ENCODE measurements at regions not wholly inside any gene's neighbourhood (a gene's known extent, or its start where the extent isn't known, plus 50 kb on each side); places are given as distances from the start of the nearest gene placed in this dataset.

GRCh38 chr5:172505403-172505759 lies 51.1 kb upstream of the SH3PXD2B start (continued):
- TF ChIP-seq CHD7 (IDR thresholded peaks at IDR 0.05; ENCODE audit: insufficient replicate concordance, low read length) = no peak
- no peak for TF ChIP-seq MAX (IDR thresholded peaks at IDR 0.05)
- no peak for TF ChIP-seq EZH2 (IDR thresholded peaks at IDR 0.05; ENCODE audit: low read depth, low read length, severe bottlenecking)
- TF ChIP-seq BACH1 (IDR thresholded peaks at IDR 0.05; ENCODE audit: low read length) = no peak

Measured in H1 (cell line).